Lower leg skin (tissue), 3 donors: ENCODE measurements at regions not wholly inside any gene's neighbourhood (a gene's known extent, or its start where the extent isn't known, plus 50 kb on each side); places are given as distances from the start of the nearest gene placed in this dataset.

Source experiments
- POLR2A ChIP-seq, 2 donors: fragments of 450-650 bp; IDR thresholded peaks; one replicate each; pipeline ENCODE4 v1.6.1; 2016 to 2017; ENCODE audit warnings: antibody characterized with exemption in 2 of 2, mild to moderate bottlenecking in 1 of 2, moderate library complexity in 1 of 2
- TF ChIP-seq, protein P1 (sequence below), 3 donors: fragments of 450-650 bp; IDR thresholded peaks; one replicate each; pipeline ENCODE4 v1.5.1; 2016; ENCODE audit warnings: antibody characterized with exemption in 3 of 3, mild to moderate bottlenecking in 3 of 3, moderate library complexity in 2 of 3

GRCh38 chr11:119910650-119911049 is 181.7 kb upstream of the NECTIN1 start:
- no peak for TF ChIP-seq POLR2A (IDR thresholded peaks at IDR 0.05)
- TF ChIP-seq, protein P1, sequence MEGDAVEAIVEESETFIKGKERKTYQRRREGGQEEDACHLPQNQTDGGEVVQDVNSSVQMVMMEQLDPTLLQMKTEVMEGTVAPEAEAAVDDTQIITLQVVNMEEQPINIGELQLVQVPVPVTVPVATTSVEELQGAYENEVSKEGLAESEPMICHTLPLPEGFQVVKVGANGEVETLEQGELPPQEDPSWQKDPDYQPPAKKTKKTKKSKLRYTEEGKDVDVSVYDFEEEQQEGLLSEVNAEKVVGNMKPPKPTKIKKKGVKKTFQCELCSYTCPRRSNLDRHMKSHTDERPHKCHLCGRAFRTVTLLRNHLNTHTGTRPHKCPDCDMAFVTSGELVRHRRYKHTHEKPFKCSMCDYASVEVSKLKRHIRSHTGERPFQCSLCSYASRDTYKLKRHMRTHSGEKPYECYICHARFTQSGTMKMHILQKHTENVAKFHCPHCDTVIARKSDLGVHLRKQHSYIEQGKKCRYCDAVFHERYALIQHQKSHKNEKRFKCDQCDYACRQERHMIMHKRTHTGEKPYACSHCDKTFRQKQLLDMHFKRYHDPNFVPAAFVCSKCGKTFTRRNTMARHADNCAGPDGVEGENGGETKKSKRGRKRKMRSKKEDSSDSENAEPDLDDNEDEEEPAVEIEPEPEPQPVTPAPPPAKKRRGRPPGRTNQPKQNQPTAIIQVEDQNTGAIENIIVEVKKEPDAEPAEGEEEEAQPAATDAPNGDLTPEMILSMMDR (IDR thresholded peaks at IDR 0.05), result no peak
